SIG-M5 treated with dmso at 0.1 percent for 504 hours (cell line): ENCODE measurements at regions not wholly inside any gene's neighbourhood (a gene's known extent, or its start where the extent isn't known, plus 50 kb on each side); places are given as distances from the start of the nearest gene placed in this dataset.

ENCODE experiments used
- DNase-seq: peaks from one replicate; lab custom pipeline; 2025; ENCODE audit not compliant: unreplicated experiment; lab: John Stamatoyannopoulos, UW

DNA sequence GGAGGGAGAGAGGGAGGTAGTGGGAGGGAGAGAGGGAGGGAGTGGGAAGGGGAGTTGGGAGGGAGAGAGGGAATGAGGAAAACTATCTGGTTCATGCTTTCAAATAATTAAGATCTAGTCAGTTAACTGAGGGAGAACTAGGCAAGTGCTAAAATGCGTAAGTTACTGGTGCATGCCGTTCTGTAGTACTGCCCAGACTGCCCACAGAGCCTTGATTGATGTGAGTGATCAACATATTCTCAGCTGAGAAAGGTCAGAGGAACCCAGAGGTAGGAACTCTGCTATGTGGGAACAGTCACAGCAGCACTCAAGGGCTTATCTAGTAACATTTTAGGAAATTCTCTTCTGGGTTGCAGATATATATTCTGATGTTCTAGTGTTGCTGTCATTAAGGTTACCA is 149.8 kb upstream of the ROBO1 start:
- DNase-seq, result no peak

DNA sequence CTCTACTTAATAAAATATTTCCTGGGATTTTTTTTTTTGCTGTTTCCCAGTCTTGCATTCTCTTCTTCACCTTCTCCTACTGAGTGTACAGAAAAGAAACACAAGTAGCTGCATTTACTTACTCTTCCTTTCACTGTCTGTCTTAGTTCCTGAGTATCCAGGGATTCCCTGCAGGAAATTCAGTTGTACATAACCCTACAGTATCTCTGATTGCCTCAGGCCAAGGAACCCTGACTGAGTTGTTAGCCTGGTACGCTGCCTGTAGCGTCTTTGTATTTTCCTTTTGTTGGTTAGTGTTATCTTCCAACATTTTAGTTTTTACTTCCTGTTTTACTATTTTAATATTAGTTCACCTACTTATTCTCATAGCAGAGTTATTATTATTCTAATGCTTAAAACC is 142.5 kb upstream of the ROBO1 start:
- no peak for DNase-seq

DNA sequence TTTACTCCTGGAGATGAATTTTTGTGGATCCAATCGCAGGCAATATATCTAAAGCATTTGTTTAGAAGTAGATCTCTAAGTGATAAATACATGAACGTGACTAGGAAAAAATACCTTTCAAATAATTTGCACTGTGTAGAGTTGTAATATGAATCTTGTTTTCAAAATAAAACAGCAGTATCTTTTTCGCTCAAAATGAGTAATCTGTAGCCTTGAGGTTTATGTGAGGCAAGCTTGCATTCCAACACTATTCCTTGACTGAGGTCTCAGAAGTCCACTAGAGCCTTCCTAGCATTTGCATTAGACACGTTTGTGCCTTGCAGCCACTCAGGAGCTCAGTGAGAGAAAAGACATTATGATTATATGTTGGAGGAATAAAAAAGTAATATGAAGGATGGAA is 138.3 kb upstream of the ROBO1 start:
- DNase-seq, result no peak

DNA sequence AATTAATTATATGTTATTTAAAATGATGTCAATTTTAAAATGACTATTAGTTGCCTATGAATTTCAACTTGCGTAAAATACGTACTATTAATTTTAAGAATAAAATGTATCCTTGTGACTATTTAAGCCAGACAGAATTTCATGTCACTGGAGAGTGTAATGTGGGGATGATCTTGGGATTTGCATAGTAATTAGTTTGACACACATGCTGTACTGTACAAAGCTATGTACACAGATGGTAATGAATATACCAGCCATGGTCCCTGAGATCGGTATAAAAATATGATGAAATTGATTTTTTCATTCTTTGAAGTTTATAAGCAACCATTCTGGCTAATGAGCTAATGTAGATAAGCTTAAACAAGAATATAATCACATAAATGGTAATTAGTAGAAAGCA is 134.4 kb upstream of the ROBO1 start:
- DNase-seq, result no peak

DNA sequence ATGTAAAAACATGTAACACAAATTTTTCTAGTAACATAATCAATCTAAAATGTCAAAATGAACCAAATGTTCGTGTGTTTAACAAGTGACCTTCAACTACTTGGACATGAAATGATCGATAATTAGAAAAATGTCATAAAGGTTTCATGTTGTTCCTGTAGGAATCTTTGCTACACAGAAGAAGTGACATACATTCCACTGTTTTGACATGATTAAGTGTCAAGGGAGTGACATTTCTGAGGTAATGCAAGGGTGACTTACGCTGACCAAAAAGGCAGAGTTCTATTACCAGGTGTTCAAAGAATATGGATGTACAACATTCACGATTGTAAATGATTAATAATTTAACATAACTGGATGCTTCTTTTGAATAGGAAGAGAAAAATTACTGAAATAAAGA is 131.1 kb upstream of the ROBO1 start:
- no peak for DNase-seq

DNA sequence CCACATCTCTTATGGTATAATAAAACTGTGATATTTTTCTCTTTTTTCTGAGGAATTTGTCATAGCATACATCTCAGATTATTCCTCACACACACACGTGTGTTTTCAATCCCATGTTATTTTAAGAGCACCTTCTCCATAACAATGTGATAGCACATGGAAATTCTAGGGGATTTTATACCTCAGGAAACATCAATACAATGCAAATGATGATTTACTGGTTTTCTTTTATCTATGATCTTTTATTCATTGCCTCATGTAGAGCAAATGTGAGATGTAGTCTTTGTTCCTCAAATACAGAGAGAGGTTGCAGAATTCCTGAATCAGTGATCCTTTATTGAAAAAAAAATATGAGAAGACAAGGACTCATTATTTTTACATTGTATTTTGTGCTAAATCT is 128.3 kb upstream of the ROBO1 start:
- no peak for DNase-seq

DNA sequence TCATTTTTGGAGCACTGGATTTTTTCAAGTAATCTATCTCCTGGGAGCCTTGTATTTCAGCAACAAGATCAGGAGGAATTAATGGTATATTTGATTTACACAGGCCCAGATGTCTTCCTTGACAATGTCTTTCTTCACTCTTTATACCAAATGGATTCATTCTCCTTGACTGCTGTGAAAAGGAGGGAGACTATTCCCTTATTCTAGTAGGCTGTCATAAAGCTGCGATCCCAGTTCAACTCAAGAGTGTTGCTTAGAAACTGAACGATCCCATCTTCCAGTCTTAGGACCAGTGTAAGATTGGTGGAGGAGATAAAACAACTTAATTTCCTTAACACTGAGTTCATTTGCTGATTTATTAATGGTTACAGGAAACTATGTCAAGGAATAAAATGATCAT is 119.4 kb upstream of the ROBO1 start:
- DNase-seq, result no peak

DNA sequence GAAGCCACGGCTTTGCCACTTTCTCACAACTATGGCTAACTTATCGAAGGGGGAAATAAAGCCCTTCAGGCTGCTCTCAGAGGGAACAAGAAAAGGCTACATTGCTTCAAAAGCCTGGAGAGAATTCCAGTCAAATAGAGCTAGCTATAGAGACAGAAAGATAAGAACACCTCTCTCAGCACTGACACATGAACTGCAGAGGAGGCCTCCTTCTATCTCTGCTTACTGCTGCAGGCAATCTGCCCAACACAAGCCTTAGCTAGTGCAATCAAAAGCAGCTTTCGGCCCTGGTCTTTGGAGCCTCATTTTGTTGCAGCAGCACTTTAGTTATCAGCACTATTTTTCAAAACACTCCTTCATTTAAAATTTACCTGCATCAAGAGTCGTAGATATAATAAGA is 118.4 kb upstream of the ROBO1 start:
- DNase-seq, result no peak

DNA sequence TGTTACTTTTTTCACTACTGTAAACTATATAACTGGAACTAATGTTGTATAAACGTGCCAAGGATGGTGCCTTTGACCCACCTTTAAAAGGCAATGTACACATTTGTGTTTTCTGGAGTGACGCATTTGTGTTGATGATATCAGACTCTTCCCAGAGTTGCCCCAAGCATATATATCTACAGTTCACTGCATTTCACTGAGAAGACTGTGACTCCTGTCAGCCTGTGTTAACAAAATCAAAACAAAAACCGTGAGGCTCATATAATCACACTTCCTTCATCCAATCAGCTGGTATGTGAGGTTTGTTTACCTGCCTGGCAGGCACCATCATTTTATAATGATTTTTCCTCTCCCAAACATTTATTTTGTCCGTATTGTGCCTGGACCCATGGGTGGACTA is 117.6 kb upstream of the ROBO1 start:
- peak; percentile 6 for DNase-seq

DNA sequence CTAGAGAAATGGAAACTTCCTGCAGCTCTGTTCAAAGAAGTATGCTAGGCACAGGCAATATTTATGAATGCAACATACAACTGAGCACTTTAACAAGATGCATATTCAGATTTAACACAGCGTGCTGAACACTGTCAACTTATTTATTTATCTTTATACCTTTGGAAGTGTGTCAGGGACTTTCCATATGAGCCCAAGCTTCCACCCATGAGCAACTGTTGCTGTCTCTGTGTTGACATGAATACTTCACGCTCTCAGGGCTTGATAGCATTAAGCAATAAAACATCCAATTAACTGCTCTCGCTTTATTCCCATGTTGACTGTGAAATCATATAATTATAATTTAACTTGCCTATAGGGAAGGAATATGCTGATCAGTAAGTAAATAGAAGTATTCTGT is 116.6 kb upstream of the ROBO1 start:
- no peak for DNase-seq

DNA sequence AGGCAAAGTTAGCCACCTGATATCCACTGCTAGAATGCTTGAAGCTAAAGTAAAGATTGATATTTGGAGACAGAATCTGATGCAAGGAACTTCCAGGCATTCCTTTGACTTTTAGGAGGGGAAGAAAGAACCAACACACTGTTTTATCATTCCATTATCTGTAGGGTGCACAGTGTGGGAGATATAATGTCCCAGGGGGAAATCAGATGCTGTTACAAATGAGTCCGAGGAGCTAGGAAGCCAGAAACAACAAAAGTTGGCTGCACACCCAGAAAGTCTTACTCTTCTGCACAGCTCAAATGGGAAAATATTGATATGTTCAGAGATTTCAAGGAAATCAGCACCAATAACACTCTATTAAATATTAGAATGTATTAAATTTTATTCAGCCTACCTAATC is 113.6 kb upstream of the ROBO1 start:
- DNase-seq, result no peak

DNA sequence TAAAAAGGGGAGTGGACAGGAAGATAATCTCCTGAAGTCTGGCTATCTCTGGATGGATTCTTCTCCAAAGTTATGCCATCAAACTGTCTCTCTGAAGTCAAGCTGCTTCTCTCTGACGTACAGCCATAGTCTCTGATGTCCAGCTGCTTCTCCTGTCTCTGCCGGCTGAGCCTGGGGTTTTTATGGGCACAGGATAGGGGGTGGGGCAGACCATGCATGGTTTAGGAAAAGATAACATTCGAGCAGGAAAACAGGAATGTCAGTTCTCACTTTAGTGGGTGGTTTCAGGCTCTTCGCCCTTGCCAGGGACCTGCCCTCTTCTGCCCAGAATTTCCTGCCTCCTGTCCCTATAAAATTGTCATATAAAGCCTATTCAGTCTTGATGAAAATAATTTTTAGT is 110.9 kb upstream of the ROBO1 start:
- DNase-seq, result no peak

DNA sequence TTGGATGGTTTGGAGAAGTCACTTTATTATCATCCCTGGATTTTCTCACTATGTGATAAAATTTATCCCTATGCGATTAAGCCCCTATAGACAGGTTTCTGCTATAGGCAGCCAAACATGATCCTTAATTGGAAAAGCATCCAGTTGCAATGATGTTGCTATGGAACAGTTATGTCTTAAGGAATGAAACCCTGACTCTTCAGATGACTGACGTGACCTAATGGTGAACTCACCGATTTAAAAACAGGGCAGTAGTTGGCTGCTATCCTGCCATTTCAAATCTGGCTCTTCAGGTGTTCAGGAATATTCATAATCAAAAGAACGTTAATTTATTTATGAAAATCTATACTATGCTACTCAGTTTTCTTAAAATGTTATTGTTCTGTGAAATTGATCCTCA is 106.8 kb upstream of the ROBO1 start:
- DNase-seq, result no peak

DNA sequence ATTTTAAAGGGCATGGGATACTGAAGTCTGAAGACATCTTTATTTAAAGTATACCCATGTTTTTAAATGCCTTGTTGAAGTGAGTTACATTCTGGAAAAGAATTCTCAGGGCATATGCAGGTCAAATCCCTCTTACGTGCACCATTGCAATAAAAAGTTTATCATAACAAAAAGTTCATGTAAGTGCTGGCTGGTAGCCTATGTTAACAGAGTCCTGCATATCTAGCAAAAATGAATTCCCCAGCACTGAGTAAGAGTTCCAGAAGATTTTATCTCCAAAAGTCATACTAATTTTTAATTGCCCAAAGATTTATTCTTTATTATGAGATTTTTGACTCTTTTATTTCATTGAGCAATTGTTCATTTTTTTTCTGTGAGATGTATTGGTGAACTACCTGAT is 104.7 kb upstream of the ROBO1 start:
- peak; percentile 36 for DNase-seq

DNA sequence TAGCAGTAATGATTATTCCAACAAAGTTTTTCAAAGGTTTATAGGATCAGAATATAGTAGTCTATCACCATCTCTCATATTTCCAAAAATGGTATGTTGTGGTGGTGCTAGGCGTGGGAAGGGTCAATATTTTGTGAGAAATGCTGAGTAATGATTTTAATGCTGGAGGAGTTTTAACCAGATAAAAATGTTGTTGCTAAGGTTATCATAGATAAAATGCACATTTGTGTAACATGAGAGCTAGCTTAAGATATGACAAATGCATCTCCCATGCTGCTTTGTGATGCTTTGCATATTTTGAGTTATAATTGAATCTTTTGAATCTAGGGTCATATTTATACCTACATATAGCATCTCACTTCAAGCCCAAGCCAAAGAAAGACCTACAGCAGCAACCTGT is 103.9 kb upstream of the ROBO1 start:
- DNase-seq, result no peak

DNA sequence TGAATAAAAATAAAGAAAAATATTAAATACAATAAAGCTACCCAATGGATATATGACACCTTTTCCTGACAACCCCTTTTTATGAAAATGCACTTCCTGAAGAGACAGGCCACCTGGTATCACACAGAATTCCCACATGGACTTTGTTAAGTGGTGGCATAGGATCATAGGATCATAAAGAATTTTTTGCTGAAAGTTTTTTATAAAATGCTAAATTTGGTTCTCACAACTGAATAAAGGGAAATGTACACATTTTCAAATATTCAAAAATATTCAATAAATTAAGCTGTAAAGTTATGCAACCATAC is 102.5 kb upstream of the ROBO1 start:
- DNase-seq, result no peak

DNA sequence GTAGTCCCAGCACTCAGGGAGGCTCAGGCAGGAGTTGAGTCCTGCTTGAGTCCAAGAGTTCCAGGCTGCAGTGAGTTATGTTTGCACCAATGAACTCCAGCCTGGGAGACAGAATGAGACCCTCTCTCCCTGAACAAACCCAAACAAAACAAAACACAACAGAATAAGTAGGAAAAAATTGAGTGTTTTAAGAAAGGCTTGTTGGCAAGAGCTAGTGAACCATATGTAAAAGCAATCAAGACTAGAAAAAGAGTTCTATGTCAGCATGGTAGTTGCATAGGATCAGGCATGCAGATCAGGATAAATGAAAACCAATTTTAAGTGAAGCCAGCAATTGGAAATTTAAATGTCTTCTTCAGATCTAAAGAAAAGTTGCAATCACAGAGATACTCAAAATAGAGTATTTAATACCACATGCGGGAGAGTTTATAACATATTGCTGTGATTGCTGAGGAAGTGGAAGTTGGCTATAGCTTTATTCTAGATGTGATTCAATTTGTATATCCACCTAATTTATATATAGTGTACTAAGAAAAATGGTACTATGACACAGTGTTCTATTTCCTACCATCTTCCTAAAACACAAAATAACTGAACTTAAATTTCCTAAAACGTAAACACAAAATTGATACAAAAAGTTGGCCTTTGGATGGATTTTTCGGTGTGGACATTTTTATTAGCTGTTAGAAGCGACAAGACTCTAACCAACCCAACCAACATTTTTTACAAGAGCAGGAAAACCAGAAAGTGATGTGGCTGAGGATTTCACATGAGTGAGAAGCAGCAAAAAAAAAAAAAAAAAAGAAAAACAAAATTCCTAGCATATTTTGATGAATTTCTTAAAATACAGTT is 101.9 kb upstream of the ROBO1 start:
- no peak for DNase-seq

DNA sequence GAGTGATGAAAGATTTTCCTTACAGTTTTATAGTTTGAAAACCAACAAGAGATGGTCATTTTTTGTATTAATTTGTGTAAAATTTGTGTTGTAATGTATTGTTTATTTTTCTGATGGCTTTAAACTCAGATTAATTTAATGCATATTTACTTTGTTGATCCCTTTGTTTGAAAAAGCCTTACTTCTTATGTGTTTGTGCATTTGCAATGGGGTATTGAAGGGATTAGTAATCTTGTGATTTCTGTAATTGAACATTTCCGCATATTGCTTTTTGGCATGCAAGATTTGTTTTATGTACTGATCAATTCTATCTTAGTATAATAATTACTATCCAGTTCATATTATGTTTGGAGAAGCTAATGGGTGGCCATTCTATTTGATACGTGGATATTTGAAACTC is 98.4 kb upstream of the ROBO1 start:
- DNase-seq, result no peak

DNA sequence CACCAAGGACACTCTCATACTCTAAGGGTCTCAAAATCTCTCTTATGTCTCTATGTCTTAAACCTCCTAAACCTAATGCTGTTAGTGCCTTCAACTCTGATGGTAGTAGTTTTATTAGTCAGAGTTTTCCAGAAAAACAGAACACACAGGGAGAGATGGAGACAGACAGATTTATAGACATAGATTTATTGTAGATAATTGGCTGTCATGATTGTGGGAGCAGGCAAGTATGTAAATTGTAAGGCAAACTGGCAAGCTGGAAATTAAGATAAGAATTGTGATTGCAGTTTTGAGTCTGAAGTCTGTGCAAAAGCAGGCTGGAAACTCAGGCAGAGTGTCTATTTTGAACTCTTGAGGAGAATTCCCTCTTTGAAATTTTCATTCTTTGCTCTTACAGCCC is 96.3 kb upstream of the ROBO1 start:
- DNase-seq, result no peak

DNA sequence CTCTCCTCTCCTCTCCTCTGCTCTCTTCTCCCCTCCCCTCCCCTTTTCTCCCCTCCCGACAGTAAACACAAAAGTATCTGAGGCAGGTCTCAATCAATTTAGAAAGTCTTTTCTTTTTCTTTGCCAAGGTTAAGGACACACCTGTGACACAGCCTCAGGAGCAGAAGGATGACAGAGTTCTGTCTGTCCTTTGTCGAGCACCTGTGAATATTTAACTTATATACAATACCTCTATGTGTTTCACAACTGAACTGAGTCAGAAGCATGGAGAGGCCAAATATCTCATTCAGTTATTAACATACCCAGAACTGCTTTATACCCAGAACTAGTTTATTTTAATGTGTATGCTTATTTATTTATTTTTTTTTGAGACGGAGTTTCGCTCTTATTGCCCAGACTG is 81.1 kb upstream of the ROBO1 start:
- DNase-seq, result no peak

DNA sequence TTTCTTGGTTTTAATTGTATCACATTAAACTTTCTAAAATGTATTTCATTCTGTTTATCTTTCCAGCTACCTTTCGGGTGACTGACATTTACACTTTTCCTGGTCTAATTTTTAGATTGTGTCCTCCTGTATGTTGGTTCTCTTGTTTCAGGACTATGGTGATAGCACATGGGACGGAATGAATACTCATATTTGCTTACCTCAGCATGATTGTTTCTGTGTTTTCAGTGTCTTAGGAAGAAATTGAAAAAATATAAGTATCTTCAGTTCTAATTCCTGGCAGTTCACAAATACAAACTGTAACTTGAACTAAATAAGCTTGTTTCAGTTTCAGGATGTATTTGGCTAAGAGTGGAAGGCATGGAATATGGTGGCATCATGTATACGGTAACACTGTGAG is 80.1 kb upstream of the ROBO1 start:
- DNase-seq, result no peak

DNA sequence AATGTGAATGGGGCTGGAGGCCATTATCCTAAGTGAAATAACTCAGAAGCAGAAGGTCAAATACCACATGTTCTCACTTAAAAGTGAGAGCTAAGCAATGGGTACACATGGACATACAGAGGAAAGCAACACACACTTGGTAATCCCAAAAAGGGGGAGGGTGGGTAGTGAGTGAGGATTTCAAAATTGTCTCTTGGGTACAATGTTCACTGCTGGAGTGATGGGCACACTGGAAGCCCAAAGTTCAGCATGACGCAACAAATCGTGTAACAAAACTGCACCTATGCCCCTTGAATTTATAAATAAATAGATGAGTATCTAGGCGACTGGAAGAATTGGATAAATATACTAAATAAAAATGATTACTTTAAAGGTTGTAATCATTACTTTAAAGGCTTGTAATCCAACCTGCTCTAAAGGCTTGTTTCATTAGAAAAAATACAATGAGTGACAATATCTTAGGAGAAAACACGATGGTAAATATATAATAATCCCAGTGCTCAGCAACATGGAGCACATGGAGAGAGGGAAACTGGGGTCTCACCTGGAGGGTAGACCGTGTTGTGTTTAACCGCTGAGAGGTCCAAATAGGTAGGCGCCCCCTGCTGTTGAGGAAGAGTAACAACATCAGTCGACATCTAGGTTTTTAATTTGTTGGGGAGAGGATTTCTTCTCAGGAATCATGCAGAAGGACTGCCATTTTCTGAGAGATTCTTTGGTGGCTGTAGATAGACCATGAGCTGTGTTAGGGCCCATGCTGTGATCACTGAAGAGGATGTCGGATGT is 78.5 kb upstream of the ROBO1 start:
- no peak for DNase-seq

DNA sequence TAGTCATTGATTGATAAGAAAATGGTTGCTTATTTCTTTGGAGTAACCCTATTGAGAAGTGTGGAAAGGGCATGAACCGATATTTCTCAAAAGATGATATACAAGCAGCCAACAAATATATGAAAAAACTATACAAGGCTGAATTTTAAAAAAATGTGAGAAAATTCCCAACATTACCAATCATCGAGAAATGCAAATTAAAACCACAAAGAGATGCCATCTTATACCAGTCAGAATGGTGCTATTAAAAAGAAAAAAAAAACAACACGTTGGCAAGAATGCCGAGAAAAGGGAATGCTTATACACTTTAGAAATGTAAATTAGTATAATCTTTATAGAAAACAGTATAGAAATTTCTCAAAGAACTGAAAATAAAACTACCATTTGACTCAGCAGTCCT is 77.7 kb upstream of the ROBO1 start:
- no peak for DNase-seq
